HepG2 (cell line): ENCODE measurements at regions not wholly inside any gene's neighbourhood (a gene's known extent, or its start where the extent isn't known, plus 50 kb on each side); places are given as distances from the start of the nearest gene placed in this dataset.

ENCODE experiments used
- ATAC-seq: fragments of 200-7000 bp; cut with Tn5 transposase; 3 replicates; pipeline ENCODE4 v1.9.1; 2020; ENCODE audit warnings: mild to moderate bottlenecking, moderate library complexity
- BruUV-seq: library from RNA; stranded (reverse); fragments of 400-500 nt; replicated peaks from 2 replicates; lab custom pipeline; 2021; lab: Mats Ljungman, UMichigan
- CTCF ChIA-PET: fragments of 300-600 bp; formaldehyde crosslinking; extraction: SDS; loops from one replicate; lab custom pipeline; 2021; ENCODE audit warnings: low total read pairs, inconsistent platforms, low intra/inter-chr PET ratio; lab: Yijun Ruan, JAX
- POLR2A ChIA-PET: fragments of 350-600 bp; sonication (Branson Sonifier 250); formaldehyde crosslinking; loops from one replicate; lab custom pipeline; 2020; ENCODE audit warnings: antibody characterized with exemption, inconsistent platforms; lab: Yijun Ruan, JAX
- DNase-seq: peaks from one replicate; pipeline ENCODE4 v3.0.0-alpha.2; 2015; ENCODE audit warnings: low spot score
- FAIRE-seq: peaks from 3 replicates; lab custom pipeline; 2011; peaks lifted over from hg19 to GRCh38; lab: Jason Lieb, UNC
- H2AFZ ChIP-seq: one replicate; pipeline ENCODE4 v1.6.1; 2011; ENCODE audit warnings: low read length, inconsistent platforms
- H3K27ac ChIP-seq: fragments of 300-600 bp; 3 replicates; pipeline ENCODE4 v1.8.0; 2011; ENCODE audit warnings: mixed run types, mild to moderate bottlenecking, mixed read lengths, low read length, inconsistent platforms; ENCODE audit not compliant: insufficient read depth; ENCODE audit errors: extremely low read length
- H3K27me3 ChIP-seq, 2 experiments: fragments of 200-600 bp in 1 of 2; 2 replicates in 1 of 2; 3 replicates in 1 of 2; pipeline versions ENCODE4 v1.6.0 to v1.8.0; 2011; ENCODE audit warnings: low read length in 2 of 2, mild to moderate bottlenecking in 2 of 2, moderate library complexity in 2 of 2, inconsistent platforms in 1 of 2; ENCODE audit not compliant: insufficient read depth in 2 of 2, control insufficient read depth in 1 of 2
- H3K36me3 ChIP-seq, 2 experiments: fragments of 200-600 bp in 1 of 2; replicated peaks in 1 of 2; 2 replicates in 1 of 2; 3 replicates in 1 of 2; pipeline versions ENCODE4 v1.5.1 to v1.8.0; 2011; ENCODE audit warnings: low read length in 2 of 2, inconsistent platforms in 1 of 2; ENCODE audit not compliant: insufficient read depth in 2 of 2, control insufficient read depth in 1 of 2
- H3K4me1 ChIP-seq: 2 replicates; pipeline ENCODE4 v1.5.1; 2012; ENCODE audit warnings: low read length, inconsistent platforms; ENCODE audit not compliant: insufficient read depth
- H3K4me2 ChIP-seq: 2 replicates; pipeline ENCODE4 v1.6.0; 2011; ENCODE audit warnings: low read depth, low read length, inconsistent platforms
- H3K4me3 ChIP-seq, 3 experiments: fragments of 200-600 bp in 1 of 3; sonication (generic), shearing (Covaris generic) in 1 of 3; replicated peaks in 1 of 3; 2 replicates each; pipeline ENCODE4 v1.5.1; 2011 to 2016; ENCODE audit warnings: low read length in 3 of 3, inconsistent platforms in 2 of 3, low read depth in 2 of 3, mild to moderate bottlenecking in 2 of 3, control low read depth in 1 of 3, mixed read lengths in 1 of 3; ENCODE audit not compliant: insufficient read depth in 1 of 3
- H3K79me2 ChIP-seq: one replicate; pipeline ENCODE4 v1.6.1; 2011; ENCODE audit warnings: low read length, inconsistent platforms; ENCODE audit not compliant: insufficient read depth
- H3K9ac ChIP-seq: 2 replicates; pipeline ENCODE4 v1.6.0; 2011; ENCODE audit warnings: mild to moderate bottlenecking, low read depth, low read length, inconsistent platforms; ENCODE audit not compliant: insufficient read depth
- H3K9me3 ChIP-seq: 2 replicates; pipeline ENCODE4 v1.5.1; 2012; ENCODE audit warnings: mild to moderate bottlenecking, low read length
- H4K20me1 ChIP-seq: 2 replicates; pipeline ENCODE4 v1.6.0; 2011; ENCODE audit warnings: inconsistent platforms, mild to moderate bottlenecking, low read length, moderate library complexity; ENCODE audit not compliant: insufficient read depth
- DMAP1 ChIP-seq: IDR thresholded peaks from 2 replicates; pipeline ENCODE4 v1.6.1; 2016
- EP300 ChIP-seq, 3 experiments: sonication (generic) in 1 of 3; formaldehyde crosslinking in 1 of 3; IDR thresholded peaks; 2 replicates each; pipeline versions ENCODE4 v1.5.1 to v1.6.1; 2011 to 2020; ENCODE audit warnings: low read depth in 2 of 3, low read length in 2 of 3, borderline replicate concordance in 1 of 3, improper control_type of control experiment in 1 of 3, mild to moderate bottlenecking in 1 of 3, missing genetic modification reagents in 1 of 3, moderate library complexity in 1 of 3
- HMG20B ChIP-seq: conservative IDR thresholded peaks from 2 replicates; pipeline ENCODE4 v1.6.1; 2016; ENCODE audit warnings: missing genetic modification reagents, missing compliant biosample characterization
- NFE2 ChIP-seq: sonication (generic); formaldehyde crosslinking; IDR thresholded peaks from 2 replicates; pipeline ENCODE4 v1.4.0; 2020; ENCODE audit warnings: missing genetic modification reagents
- RBAK ChIP-seq: sonication (generic); formaldehyde crosslinking; IDR thresholded peaks from 2 replicates; pipeline ENCODE4 v1.5.1; 2020; ENCODE audit warnings: mild to moderate bottlenecking, missing genetic modification reagents
- ZFP82 ChIP-seq: sonication (generic); formaldehyde crosslinking; IDR thresholded peaks from 2 replicates; pipeline ENCODE4 v1.5.1; 2020; ENCODE audit warnings: mild to moderate bottlenecking, missing genetic modification reagents, borderline replicate concordance
- ZNF468 ChIP-seq: sonication (generic); formaldehyde crosslinking; IDR thresholded peaks from 2 replicates; pipeline ENCODE4 v1.8.0; 2022; ENCODE audit warnings: mild to moderate bottlenecking, moderate library complexity, missing genetic modification reagents
- ZNF549 ChIP-seq: sonication (generic); formaldehyde crosslinking; IDR thresholded peaks from 2 replicates; pipeline ENCODE4 v1.5.0; 2020; ENCODE audit warnings: missing genetic modification reagents
- ZNF737 ChIP-seq: sonication (generic); formaldehyde crosslinking; IDR thresholded peaks from 2 replicates; pipeline ENCODE4 v1.5.0; 2020; ENCODE audit warnings: missing genetic modification reagents, mild to moderate bottlenecking, borderline replicate concordance
- whole genome bisulfite sequencing: methylation state at CpG from one replicate; pipeline ENCODE4 v1.1.6; 2017; ENCODE audit warnings: low lambda C conversion rate; 5-methylcytosine and 5-hydroxymethylcytosine counted together
- in situ Hi-C: cut with HindIII; loops from 2 replicates; pipeline ENCODE4 v1.10.0; 2017; ENCODE audit warnings: low pct_unique_long_range_greater_than_20kb; ENCODE audit not compliant: extremely low pct_ligation_motif_present
- intact Hi-C: fragments of 100-400 bp; cut with micrococcal nuclease; formaldehyde crosslinking; loops from one replicate; pipeline ENCODE4 v1.10.0; 2022; ENCODE audit not compliant: unreplicated experiment
- TF ChIP-seq, protein P1 (sequence below): IDR thresholded peaks from 2 replicates; pipeline ENCODE4 v1.6.1; 2012; ENCODE audit warnings: low read length, improper control_type of control experiment
- TF ChIP-seq, protein P2 (sequence below): sonication (generic); formaldehyde crosslinking; IDR thresholded peaks from 2 replicates; pipeline ENCODE4 v1.5.1; 2020; ENCODE audit warnings: mild to moderate bottlenecking, missing genetic modification reagents
- TF ChIP-seq, protein P3 (sequence below): sonication (generic); formaldehyde crosslinking; IDR thresholded peaks from 2 replicates; pipeline ENCODE4 v1.4.0; 2020; ENCODE audit warnings: missing genetic modification reagents, mild to moderate bottlenecking, borderline replicate concordance
- TF ChIP-seq, protein P4 (sequence below): sonication (generic); formaldehyde crosslinking; conservative IDR thresholded peaks from 2 replicates; pipeline ENCODE4 v1.5.0; 2020; ENCODE audit warnings: missing genetic modification reagents

DNA sequence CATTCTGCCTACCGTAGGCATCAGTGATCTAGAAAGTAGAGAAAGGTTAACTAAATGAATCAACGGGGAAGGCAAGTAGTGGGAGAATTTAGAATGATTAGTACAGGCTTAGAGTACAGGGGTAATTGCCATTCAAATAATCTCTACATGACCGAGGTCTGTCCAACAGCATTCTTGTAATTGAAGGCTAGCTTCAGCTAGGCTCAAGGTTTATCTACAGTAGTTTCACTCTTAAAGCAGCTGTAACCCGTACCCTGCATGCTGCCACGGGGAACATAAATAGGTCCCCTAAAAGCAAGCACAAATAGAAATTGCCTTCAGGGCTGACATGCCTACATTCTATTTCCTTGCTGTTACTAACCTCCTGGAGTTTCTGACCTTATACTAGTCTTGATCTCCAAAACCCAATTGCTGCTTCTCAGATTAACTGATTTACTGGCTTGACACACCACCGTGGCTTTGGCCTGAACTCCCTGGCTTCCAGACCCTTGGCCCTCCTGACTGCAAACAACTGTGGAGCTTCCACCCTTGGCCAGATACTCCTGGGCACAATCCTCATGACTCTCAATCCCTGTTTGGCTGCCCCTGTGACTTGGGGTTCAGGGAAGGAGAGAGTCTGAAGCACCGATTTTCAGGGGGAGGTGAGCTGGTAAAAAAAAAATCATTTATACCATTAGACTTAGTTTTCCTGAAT lies 242.1 kb upstream of the FOXN3 start:
- ATAC-seq (peak; percentile 75), FAIRE-seq (no peak), DNase-seq (no peak)
- Histone ChIP-seq H3K9me3 (no peaks in the 10 kb centered on the region), H3K4me2 (peak overlapping the region; percentile 61), H4K20me1 (no peaks in the 10 kb centered on the region), H2AFZ (peak overlapping the region; percentile 23), H3K4me3 (peak overlapping the region in 2 of 3 experiments; percentile 12 to 19; a peak in 1 of 6 replicates), H3K27me3 (peaks cover 0 to 2% of the 10 kb centered on the region in 2 experiments; a peak in 2 of 5 replicates), H3K36me3 (no peaks in the 10 kb centered on the region), H3K79me2 (no peaks in the 10 kb centered on the region), H3K4me1 (peaks cover 42% of the 10 kb centered on the region), H3K27ac (no peak overlapping the region), H3K9ac (no peak overlapping the region)
- in situ Hi-C loops (no loop called here), intact Hi-C loops (no loop called here)
- CTCF ChIA-PET, result no interaction called here
- 20% methylated on average over 7 of the region's 7 CpGs for WGBS
- BruUV-seq, result no TSS peak
- POLR2A ChIA-PET, result no interaction called here
- TF ChIP-seq NFE2 (CRISPR knock-in tag) (no peak), ZFP82 (no peak), HMG20B (no peak), ZNF737 (CRISPR knock-in tag) (no peak), ZNF468 (CRISPR knock-in tag) (no peak), DMAP1 (no peak), ZNF549 (CRISPR knock-in tag) (no peak), EP300 (IDR thresholded peaks at IDR 0.05; ENCODE audit: low read depth in 2 of 2, low read length in 2 of 2) (no peak), EP300 (CRISPR knock-in tag; IDR thresholded peaks at IDR 0.05; ENCODE audit: borderline replicate concordance) (no peak), RBAK (CRISPR knock-in tag) (no peak)
- TF ChIP-seq, protein P1, sequence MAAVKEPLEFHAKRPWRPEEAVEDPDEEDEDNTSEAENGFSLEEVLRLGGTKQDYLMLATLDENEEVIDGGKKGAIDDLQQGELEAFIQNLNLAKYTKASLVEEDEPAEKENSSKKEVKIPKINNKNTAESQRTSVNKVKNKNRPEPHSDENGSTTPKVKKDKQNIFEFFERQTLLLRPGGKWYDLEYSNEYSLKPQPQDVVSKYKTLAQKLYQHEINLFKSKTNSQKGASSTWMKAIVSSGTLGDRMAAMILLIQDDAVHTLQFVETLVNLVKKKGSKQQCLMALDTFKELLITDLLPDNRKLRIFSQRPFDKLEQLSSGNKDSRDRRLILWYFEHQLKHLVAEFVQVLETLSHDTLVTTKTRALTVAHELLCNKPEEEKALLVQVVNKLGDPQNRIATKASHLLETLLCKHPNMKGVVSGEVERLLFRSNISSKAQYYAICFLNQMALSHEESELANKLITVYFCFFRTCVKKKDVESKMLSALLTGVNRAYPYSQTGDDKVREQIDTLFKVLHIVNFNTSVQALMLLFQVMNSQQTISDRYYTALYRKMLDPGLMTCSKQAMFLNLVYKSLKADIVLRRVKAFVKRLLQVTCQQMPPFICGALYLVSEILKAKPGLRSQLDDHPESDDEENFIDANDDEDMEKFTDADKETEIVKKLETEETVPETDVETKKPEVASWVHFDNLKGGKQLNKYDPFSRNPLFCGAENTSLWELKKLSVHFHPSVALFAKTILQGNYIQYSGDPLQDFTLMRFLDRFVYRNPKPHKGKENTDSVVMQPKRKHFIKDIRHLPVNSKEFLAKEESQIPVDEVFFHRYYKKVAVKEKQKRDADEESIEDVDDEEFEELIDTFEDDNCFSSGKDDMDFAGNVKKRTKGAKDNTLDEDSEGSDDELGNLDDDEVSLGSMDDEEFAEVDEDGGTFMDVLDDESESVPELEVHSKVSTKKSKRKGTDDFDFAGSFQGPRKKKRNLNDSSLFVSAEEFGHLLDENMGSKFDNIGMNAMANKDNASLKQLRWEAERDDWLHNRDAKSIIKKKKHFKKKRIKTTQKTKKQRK, result no peak
- TF ChIP-seq, protein P2, sequence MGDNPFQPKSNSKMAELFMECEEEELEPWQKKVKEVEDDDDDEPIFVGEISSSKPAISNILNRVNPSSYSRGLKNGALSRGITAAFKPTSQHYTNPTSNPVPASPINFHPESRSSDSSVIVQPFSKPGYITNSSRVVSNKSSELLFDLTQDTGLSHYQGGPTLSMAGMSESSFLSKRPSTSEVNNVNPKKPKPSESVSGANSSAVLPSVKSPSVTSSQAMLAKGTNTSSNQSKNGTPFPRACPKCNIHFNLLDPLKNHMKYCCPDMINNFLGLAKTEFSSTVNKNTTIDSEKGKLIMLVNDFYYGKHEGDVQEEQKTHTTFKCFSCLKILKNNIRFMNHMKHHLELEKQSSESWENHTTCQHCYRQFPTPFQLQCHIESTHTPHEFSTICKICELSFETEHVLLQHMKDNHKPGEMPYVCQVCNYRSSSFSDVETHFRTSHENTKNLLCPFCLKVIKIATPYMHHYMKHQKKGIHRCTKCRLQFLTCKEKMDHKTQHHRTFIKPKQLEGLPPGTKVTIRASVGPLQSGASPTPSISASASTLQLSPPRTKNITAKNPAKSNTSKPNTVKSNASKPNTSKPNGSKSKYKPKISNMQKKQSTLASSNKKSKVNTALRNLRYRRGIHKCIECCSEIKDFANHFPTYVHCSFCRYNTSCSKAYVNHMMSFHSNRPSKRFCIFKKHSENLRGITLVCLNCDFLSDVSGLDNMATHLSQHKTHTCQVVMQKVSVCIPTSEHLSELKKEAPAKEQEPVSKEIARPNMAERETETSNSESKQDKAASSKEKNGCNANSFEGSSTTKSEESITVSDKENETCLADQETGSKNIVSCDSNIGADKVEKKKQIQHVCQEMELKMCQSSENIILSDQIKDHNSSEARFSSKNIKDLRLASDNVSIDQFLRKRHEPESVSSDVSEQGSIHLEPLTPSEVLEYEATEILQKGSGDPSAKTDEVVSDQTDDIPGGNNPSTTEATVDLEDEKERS (CRISPR knock-in tag), result no peak
- TF ChIP-seq, protein P3, sequence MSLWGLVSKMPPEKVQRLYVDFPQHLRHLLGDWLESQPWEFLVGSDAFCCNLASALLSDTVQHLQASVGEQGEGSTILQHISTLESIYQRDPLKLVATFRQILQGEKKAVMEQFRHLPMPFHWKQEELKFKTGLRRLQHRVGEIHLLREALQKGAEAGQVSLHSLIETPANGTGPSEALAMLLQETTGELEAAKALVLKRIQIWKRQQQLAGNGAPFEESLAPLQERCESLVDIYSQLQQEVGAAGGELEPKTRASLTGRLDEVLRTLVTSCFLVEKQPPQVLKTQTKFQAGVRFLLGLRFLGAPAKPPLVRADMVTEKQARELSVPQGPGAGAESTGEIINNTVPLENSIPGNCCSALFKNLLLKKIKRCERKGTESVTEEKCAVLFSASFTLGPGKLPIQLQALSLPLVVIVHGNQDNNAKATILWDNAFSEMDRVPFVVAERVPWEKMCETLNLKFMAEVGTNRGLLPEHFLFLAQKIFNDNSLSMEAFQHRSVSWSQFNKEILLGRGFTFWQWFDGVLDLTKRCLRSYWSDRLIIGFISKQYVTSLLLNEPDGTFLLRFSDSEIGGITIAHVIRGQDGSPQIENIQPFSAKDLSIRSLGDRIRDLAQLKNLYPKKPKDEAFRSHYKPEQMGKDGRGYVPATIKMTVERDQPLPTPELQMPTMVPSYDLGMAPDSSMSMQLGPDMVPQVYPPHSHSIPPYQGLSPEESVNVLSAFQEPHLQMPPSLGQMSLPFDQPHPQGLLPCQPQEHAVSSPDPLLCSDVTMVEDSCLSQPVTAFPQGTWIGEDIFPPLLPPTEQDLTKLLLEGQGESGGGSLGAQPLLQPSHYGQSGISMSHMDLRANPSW (CRISPR knock-in tag), result no peak
- TF ChIP-seq, protein P4, sequence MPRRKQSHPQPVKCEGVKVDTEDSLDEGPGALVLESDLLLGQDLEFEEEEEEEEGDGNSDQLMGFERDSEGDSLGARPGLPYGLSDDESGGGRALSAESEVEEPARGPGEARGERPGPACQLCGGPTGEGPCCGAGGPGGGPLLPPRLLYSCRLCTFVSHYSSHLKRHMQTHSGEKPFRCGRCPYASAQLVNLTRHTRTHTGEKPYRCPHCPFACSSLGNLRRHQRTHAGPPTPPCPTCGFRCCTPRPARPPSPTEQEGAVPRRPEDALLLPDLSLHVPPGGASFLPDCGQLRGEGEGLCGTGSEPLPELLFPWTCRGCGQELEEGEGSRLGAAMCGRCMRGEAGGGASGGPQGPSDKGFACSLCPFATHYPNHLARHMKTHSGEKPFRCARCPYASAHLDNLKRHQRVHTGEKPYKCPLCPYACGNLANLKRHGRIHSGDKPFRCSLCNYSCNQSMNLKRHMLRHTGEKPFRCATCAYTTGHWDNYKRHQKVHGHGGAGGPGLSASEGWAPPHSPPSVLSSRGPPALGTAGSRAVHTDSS, result no peak
